ENCODE measurements at regions not wholly inside any gene's neighbourhood (a gene's known extent, or its start where the extent isn't known, plus 50 kb on each side); places are given as distances from the start of the nearest gene placed in this dataset.

- TF ChIP-seq ZNF623 (tag by site-specific recombination; IDR thresholded peaks at IDR 0.05): peak; percentile 16; the same call in 1 of the 2 replicates
- peak; percentile 42; the same call in 1 of the 2 replicates for TF ChIP-seq GLIS2 (tag by site-specific recombination; IDR thresholded peaks at IDR 0.05)
- TF ChIP-seq ZSCAN5A (tag by site-specific recombination; IDR thresholded peaks at IDR 0.05): no peak
- TF ChIP-seq MEIS1 (CRISPR knock-in tag; IDR thresholded peaks at IDR 0.05; ENCODE audit: borderline replicate concordance): no peak
- TF ChIP-seq ZBTB26 (tag by site-specific recombination; optimal IDR thresholded peaks at IDR 0.05): no peak
- TF ChIP-seq ZNF530 (tag by site-specific recombination; IDR thresholded peaks at IDR 0.05; ENCODE audit: low read depth): no peak
- TF ChIP-seq ZNF366 (tag by site-specific recombination; conservative IDR thresholded peaks at IDR 0.05): peak; percentile 92
- TF ChIP-seq ZNF23 (tag by site-specific recombination; IDR thresholded peaks at IDR 0.05; ENCODE audit: borderline replicate concordance): no peak
- TF ChIP-seq ZNF16 (tag by site-specific recombination; IDR thresholded peaks at IDR 0.05; ENCODE audit: low read depth): 0 out of 2 replicates have a peak, but pooled peaks have one; percentile 10
- TF ChIP-seq ZNF121 (tag by site-specific recombination; IDR thresholded peaks at IDR 0.05): no peak
- TF ChIP-seq MYNN (tag by site-specific recombination; IDR thresholded peaks at IDR 0.05; ENCODE audit: borderline replicate concordance): no peak
- TF ChIP-seq ZNF692 (tag by site-specific recombination; IDR thresholded peaks at IDR 0.05): peak; percentile 66; the same call in 1 of the 2 replicates
- peak; percentile 40; the same call in 1 of the 2 replicates for TF ChIP-seq ZNF518A (tag by site-specific recombination; conservative IDR thresholded peaks at IDR 0.05; ENCODE audit: low read depth)
- TF ChIP-seq SCRT2 (tag by site-specific recombination; IDR thresholded peaks at IDR 0.05): peak; percentile 47; the same call in 1 of the 2 replicates
- peak; percentile 89 for TF ChIP-seq ZNF10 (tag by site-specific recombination; IDR thresholded peaks at IDR 0.05)
- peak; percentile 39; the same call in 1 of the 2 replicates for TF ChIP-seq PRDM1 (tag by site-specific recombination; IDR thresholded peaks at IDR 0.05)
- TF ChIP-seq SP7 (tag by site-specific recombination; IDR thresholded peaks at IDR 0.05): peak; percentile 97
- no peak for TF ChIP-seq ZNF404 (tag by site-specific recombination; IDR thresholded peaks at IDR 0.05)
- peak; percentile 94 for TF ChIP-seq HIC1 (tag by site-specific recombination; IDR thresholded peaks at IDR 0.05)
- peak; percentile 71; the same call in 1 of the 2 replicates for TF ChIP-seq ZNF558 (tag by site-specific recombination; IDR thresholded peaks at IDR 0.05)
- no peak for TF ChIP-seq ZNF140 (tag by site-specific recombination; IDR thresholded peaks at IDR 0.05)
- TF ChIP-seq ZBTB1 (tag by site-specific recombination; IDR thresholded peaks at IDR 0.05): peak; percentile 92; the same call in 1 of the 2 replicates
- TF ChIP-seq ZNF654 (tag by site-specific recombination; IDR thresholded peaks at IDR 0.05; ENCODE audit: low read depth): no peak
- peak; percentile 28; the same call in 1 of the 2 replicates for TF ChIP-seq ZNF513 (tag by site-specific recombination; IDR thresholded peaks at IDR 0.05)
- no peak for TF ChIP-seq HOXC10 (CRISPR knock-in tag; IDR thresholded peaks at IDR 0.05)
- TF ChIP-seq ZNF670 (tag by site-specific recombination; IDR thresholded peaks at IDR 0.05; ENCODE audit: low read depth): no peak
- TF ChIP-seq FEZF1 (tag by site-specific recombination; IDR thresholded peaks at IDR 0.05): peak; percentile 94
- TF ChIP-seq ZNF514 (tag by site-specific recombination; IDR thresholded peaks at IDR 0.05): no peak
- TF ChIP-seq ZNF785 (tag by site-specific recombination; IDR thresholded peaks at IDR 0.05): no peak
These were observed 100.8 kb upstream of the SORBS2 start (continued) for GRCh38 chr4:185912779-185913178.
